ENCODE measurements at regions not wholly inside any gene's neighbourhood (a gene's known extent, or its start where the extent isn't known, plus 50 kb on each side); places are given as distances from the start of the nearest gene placed in this dataset.
"Not testable (repeated sequence)": the region's sequence is repeated elsewhere in the genome, so short reads cannot be mapped to it uniquely, and the experiment has no call there.

GRCh38 chr3:182148360-182148759, 436.6 kb downstream of the SOX2 start:
- DNase-seq, result no peak

DNA sequence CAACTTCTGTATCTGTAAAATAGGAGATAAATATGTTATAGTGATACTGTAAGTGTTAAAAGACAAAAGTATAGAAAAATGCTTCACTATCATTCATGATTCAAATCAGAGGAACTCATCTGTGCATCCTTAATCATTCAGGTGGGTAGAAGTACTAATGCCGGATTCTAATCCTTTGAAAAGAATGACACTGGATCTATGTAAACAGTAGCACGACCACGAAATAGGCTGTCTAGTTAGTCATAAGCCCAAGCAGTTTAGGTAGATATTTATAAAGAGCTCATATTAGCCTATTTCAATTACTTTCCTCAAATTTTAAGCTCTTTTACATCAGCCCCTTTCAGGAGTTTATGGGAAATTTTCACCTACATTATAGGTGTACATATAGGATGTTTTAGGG, 437.9 kb downstream of the SOX2 start:
- no peak for DNase-seq

DNA sequence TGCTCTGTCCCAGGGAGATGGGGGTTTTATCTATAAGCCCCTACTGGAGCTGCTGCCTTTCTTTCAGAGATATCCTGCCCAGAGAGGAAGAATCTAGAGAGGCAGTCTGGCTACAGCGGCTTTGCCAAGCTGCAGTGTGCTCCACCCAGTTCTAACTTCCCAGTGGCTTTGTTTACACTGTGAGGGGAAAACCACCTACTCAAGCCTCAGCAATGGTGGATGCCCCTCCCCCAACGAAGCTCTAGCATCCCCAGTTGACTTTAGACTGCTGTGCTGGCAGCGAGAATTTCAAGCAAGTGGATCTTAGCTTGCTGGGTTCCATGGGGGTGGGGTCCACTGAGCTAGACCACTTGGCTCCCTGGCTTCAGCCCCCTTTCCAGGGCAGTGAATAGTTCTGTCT, 444.6 kb downstream of the SOX2 start:
- DNase-seq, result not testable (repeated sequence)

- DNase-seq, result no peak
These were observed 453.5 kb downstream of the SOX2 start for GRCh38 chr3:182165234-182165633.

- DNase-seq, result no peak
These were observed 460.8 kb downstream of the SOX2 start for GRCh38 chr3:182172534-182172933.

DNA sequence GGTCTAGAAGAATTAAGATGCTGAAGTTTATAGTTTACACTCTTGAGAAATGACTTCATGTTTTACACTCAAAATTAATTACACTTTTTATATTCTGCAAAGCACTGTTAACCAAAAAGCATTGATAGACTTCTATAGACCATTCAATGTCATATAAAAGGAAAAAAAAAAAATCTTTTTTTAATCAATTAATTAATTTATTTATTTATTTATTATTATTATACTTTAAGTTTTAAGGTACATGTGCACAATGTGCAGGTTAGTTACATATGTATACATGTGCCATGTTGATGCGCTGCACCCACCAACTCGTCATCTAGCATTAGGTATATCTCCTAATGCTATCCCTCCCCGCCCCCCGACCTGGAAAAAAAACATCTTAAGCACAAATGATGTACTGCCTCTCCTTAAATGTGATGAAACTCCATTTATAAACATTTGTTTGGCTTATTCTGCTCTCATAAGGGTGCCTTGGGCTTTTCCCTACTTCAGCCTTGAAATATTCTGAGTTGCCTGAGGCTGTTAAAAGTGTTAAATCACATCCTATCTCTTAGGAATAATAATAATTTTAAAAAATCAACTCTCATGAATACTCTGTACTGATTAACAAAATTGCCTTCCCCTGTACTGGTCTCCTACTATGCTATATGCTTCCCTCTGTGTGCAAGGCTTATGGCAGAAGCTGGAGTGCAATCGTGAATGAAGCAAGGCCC, 466.9 kb downstream of the SOX2 start:
- no peak for DNase-seq

DNA sequence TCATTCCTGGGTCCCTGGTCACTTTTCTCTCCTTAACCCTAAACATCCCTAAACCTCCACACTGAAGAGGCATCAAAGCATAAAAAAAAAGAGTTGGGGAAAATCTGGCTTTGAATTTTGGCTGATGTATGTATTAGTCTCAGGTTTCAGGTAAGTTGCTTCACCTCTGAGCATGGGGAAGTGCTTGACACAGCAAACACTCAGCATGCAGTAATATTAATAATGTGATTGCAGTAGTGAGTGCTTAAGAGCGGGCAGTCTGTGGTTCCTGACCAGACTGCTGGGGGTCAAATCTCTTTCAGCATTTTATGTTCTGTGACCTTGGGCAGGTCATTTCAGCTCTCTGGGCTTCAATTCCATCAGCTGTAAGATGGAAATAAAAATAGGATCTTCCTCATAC, 467.9 kb downstream of the SOX2 start:
- no peak for DNase-seq

DNA sequence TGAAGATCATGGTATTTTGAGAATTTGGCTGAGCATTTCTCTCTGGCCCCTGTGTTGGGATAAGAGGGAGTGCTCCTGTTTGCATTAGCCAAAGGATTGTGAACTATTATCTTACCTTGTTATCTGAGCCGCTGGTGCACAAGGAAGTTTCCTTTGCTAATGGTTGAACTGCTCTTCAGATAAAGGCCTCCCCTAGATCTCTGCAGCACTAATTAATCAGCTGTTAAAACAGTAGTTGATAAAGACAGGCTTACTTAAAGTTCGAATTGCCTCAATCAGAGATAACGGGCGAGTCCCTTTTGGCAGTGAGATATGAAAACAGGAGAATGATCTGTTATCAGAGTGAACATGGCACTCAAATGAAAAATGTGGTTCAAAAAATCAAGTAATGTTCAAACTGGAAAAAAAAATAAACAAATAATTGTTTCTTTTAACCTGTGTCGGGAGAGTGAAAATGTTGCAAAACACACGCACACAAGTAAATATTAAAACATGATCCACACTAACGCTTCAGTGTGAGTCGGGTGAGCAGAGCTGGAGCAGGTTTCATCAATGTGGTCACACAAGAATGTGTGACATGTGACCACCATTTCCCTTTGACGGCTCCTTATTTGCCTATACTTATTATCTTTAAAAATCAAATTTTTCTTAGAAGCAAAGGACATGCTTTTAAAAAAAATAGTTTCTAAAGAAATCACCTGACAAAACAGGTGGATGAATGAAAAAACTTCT, 469.1 kb downstream of the SOX2 start:
- no peak for DNase-seq

- DNase-seq, result no peak
These were observed 470.8 kb downstream of the SOX2 start for GRCh38 chr3:182182531-182182968.

DNA sequence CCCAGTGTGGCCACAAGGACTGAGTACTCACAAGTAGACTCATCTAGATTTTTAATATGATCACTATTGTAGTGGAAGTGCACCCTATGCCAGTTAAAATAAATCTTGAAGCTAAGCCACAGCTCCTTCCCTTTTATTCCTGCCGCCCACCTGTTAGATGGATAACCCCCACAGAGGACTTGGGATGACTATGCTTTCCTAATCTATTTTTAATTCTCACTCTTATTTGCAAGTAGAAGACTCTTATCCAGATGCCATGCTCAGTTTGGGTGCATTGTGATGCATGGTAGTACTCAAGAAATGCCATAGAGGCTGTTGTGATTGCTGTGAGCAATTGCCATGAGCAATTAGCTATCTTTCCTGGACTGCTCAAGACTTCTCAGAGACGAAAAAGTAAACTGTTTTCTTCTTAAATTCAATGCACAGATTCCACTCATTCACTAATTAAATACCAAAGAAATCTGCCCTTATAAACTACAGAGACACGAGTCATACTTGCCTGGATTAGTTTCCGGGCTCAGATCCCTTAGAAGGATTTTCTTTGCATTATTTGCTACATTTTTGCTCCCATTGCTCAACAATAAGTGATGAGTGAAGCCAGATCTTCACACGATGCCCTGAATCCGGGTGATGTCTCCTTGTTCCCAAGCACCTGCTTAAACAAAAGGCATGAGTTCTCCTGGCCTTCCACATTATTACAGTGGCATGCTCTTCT, 472.1 kb downstream of the SOX2 start:
- DNase-seq, result no peak

- DNase-seq, result no peak
These were observed 473.6 kb downstream of the SOX2 start for GRCh38 chr3:182185313-182185712.

GRCh38 chr3:182190056-182190455, 478.3 kb downstream of the SOX2 start:
- no peak for DNase-seq

GRCh38 chr3:182198345-182198744, 486.6 kb downstream of the SOX2 start:
- DNase-seq, result no peak

DNA sequence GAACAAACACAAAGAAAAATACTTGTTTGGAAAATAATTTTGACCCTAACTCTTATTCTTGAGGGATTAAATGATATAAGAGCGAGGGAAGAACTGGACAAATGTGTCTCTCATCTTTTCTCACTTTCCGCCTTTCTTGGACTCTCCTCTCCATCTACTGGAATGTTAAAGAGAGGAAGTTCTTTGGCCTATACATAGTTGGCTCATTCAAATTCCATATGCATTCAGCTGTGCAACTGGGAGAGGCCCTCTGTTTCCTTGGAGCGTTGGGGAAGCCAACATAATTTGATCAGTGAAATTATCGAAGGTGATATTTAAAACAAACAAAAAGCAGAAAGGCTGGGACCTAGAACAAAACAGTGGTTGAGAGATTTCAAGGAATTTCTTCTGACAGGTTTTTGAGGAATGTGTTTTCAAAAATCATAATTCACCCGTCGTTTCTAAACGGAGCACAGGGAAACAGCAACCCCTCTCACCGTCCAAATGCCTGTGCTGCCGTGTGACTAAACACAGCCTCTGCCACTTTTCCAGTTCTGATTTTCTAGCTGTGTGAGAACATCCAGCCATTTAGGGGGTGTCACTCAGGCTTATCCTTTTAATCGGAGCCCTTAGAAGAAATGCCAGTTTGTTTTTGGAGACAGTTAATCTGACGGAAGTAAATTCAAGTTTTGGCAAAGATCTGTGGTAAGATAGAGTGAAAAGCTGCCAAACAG, 489.9 kb downstream of the SOX2 start:
- no peak for DNase-seq

DNA sequence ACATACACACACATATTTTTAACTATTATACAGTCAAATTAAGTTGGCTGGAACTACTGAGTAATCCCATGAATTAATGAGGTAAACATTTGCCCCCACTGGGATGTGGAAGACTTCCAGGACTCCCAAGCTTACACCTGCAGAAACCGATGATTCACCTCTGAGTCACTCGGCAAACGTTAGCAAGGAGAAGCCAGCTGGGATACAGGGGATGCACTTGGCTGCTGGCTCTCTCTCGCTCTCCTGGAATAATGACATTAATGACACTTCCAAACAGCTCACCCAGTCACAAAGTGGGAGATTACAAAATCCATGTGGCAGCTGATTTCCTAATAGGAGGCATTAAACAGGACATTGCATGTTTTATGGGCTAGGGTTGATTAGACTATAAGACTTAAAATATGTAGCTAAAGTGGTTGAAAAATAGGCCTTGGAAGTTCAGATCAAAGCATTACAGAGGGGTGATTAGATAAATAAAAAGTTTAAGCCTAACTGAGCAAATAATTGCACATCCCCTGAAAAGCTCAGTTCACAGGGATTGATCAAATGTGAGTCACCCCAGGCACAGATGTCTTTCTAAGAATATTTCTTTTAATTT, 500.9 kb downstream of the SOX2 start:
- peak; percentile 97 for DNase-seq

DNA sequence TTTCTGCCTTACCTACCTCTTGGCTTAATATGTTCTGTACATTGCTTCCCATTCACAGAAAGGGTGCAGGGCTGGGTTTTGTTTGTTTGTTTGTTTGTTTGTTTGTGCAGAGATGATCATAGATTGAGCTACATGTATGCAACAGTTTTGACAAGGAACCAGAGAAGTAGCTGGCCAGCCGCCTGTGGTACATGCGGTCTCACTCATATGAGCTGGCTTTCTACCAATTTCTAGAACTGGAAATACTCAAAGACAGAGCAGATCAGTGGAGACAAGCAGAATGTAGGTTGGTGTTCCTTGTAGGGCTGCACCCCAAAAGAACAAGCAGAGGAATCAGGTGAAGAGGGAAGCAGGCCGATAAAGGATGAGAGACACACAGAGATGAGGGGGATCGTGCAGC, 502.7 kb downstream of the SOX2 start:
- DNase-seq, result no peak

DNA sequence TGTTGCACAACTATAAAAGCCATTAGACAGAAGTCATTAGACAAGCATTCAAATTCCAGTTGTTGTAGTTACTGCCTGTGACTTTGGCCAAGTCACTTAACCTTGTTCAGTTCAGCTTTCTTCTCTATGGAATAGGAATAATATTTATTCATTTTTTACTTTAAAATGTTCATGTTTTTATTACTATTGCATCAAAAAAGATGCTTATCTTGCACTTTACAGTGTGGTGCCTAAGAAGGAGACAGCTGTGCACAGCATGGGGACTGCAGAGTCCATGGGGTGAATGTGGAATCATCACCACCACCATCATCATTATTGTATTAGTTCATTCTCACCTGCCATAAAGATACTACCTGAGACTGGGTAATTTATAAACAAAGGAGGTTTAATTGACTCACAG, 504.2 kb downstream of the SOX2 start:
- no peak for DNase-seq

GRCh38 chr3:182216311-182216970, 504.7 kb downstream of the SOX2 start:
- DNase-seq, result no peak

DNA sequence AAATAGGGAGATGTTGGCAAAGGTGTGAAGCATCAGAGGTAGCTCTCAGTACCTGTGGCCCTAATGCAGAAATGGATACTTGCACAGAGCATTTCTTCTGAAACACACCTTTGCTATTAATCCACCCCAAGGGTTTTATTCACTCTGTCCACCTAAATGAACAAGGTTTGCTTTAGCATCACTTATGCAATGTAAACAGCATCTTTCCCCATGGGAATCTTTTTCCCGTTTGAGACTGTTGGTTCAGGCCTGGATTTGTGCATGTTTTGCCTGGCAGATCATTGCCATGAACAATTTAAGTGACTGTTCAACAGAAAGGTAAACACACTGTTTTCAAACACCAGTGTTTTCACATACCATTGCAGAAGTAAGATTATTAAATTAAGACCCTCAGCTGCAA, 508.3 kb downstream of the SOX2 start:
- no peak for DNase-seq

- no peak for DNase-seq
These were observed 508.7 kb downstream of the SOX2 start for GRCh38 chr3:182220471-182220870.

DNA sequence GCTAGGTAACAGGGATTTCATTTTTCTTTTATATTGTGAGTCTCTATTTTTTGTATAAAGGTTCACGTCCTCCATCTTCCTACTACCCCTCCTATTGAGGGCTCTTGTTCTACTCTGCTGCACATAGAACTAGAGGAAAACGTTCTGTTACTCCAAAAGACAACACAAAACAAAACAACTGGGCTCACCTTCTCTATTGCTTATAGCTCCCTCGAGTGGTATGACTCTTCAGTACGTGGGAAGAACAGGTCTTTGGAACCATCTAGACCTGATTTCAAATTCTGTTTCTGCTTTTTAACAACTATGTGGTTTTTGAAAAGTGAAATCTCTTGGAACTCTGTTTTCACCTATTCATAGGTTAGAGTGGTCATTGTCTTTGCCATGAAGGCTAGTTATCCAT, 515.3 kb downstream of the SOX2 start:
- no peak for DNase-seq

DNA sequence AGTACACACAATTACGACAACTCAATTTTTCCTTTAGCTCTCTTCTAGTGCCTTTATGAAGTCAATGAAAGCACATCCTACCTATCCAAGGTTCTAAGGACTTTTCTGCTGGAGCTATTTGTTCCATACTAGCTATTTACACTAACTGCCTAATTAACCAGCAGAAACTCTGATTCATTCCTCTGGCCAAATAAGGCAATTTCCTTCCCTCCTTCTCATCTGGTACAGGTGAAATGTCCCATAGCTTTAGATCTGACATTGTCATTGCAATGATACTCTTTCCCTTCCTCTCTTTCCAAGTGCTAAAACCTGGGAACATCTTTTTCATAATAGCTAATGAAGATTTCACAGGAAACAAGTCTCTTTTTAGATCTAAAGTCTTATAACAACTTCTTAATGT, 521.7 kb downstream of the SOX2 start:
- DNase-seq, result no peak

All from NCI-H2081 treated with DMSO at 0.1 percent for 48 hours (cell line).